ENCODE measurements at regions not wholly inside any gene's neighbourhood (a gene's known extent, or its start where the extent isn't known, plus 50 kb on each side); places are given as distances from the start of the nearest gene placed in this dataset.

- H3K27me3 ChIP-seq: no peaks in the 10 kb centered on the region
- no peaks in the 10 kb centered on the region for H3K4me1 ChIP-seq
- no peak for DNase-seq (ENCODE audit: low spot score in 2 of 2)
- H3K4me3 ChIP-seq: no peak overlapping the region
- TF ChIP-seq POLR2AphosphoS5 (IDR thresholded peaks at IDR 0.05) (no peak), POLR2A (IDR thresholded peaks at IDR 0.05) (no peak)
- TF ChIP-seq, protein P1, sequence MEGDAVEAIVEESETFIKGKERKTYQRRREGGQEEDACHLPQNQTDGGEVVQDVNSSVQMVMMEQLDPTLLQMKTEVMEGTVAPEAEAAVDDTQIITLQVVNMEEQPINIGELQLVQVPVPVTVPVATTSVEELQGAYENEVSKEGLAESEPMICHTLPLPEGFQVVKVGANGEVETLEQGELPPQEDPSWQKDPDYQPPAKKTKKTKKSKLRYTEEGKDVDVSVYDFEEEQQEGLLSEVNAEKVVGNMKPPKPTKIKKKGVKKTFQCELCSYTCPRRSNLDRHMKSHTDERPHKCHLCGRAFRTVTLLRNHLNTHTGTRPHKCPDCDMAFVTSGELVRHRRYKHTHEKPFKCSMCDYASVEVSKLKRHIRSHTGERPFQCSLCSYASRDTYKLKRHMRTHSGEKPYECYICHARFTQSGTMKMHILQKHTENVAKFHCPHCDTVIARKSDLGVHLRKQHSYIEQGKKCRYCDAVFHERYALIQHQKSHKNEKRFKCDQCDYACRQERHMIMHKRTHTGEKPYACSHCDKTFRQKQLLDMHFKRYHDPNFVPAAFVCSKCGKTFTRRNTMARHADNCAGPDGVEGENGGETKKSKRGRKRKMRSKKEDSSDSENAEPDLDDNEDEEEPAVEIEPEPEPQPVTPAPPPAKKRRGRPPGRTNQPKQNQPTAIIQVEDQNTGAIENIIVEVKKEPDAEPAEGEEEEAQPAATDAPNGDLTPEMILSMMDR (IDR thresholded peaks at IDR 0.05): no peak
- intact Hi-C loops (cut with DNase I; ENCODE audit: low total_unique reads): no loop called here
- H3K9me3 ChIP-seq: no peaks in the 10 kb centered on the region
- H3K27ac ChIP-seq: no peak overlapping the region
- no peaks in the 10 kb centered on the region for H3K36me3 ChIP-seq
These were observed 346.1 kb downstream of the DCDC2C start for GRCh38 chr2:4049463-4049862.

GRCh38 chr2:4053769-4054493 is 350.6 kb downstream of the DCDC2C start:
- intact Hi-C loops (cut with DNase I; ENCODE audit: low total_unique reads): no loop called here
- H3K4me1 ChIP-seq: no peaks in the 10 kb centered on the region
- H3K27me3 ChIP-seq: no peaks in the 10 kb centered on the region
- no peak for DNase-seq (ENCODE audit: low spot score in 2 of 2)
- TF ChIP-seq POLR2AphosphoS5 (IDR thresholded peaks at IDR 0.05) (no peak), POLR2A (IDR thresholded peaks at IDR 0.05) (no peak)
- TF ChIP-seq, protein P1 (IDR thresholded peaks at IDR 0.05): no peak
- no peak overlapping the region for H3K4me3 ChIP-seq
- H3K27ac ChIP-seq: no peak overlapping the region
- H3K36me3 ChIP-seq: no peaks in the 10 kb centered on the region
- H3K9me3 ChIP-seq: peaks cover 0 to under 1% of the 10 kb centered on the region in 2 donors

GRCh38 chr2:4066217-4066616 is 362.8 kb downstream of the DCDC2C start:
- TF ChIP-seq POLR2A (IDR thresholded peaks at IDR 0.05) (no peak), POLR2AphosphoS5 (IDR thresholded peaks at IDR 0.05) (no peak)
- TF ChIP-seq, protein P1 (IDR thresholded peaks at IDR 0.05): no peak
- no peaks in the 10 kb centered on the region for H3K4me1 ChIP-seq
- no peak overlapping the region for H3K27ac ChIP-seq
- H3K9me3 ChIP-seq: no peaks in the 10 kb centered on the region
- H3K27me3 ChIP-seq: no peaks in the 10 kb centered on the region
- no peak overlapping the region for H3K4me3 ChIP-seq
- DNase-seq (ENCODE audit: low spot score in 2 of 2): no peak
- H3K36me3 ChIP-seq: no peaks in the 10 kb centered on the region
- intact Hi-C loops (cut with DNase I; ENCODE audit: low total_unique reads): no loop called here

- no peaks in the 10 kb centered on the region for H3K27me3 ChIP-seq
- H3K4me3 ChIP-seq: no peak overlapping the region
- TF ChIP-seq, protein P1 (IDR thresholded peaks at IDR 0.05): no peak
- TF ChIP-seq POLR2AphosphoS5 (IDR thresholded peaks at IDR 0.05): no peak
- TF ChIP-seq POLR2A (IDR thresholded peaks at IDR 0.05): no peak
- intact Hi-C loops (cut with DNase I; ENCODE audit: low total_unique reads): no loop called here
- no peaks in the 10 kb centered on the region for H3K36me3 ChIP-seq
- no peaks in the 10 kb centered on the region for H3K9me3 ChIP-seq
- H3K4me1 ChIP-seq: no peaks in the 10 kb centered on the region
- H3K27ac ChIP-seq: no peak overlapping the region
- no peak for DNase-seq (ENCODE audit: low spot score in 2 of 2)
These were observed 369.7 kb downstream of the DCDC2C start for GRCh38 chr2:4073026-4073569.

DNA sequence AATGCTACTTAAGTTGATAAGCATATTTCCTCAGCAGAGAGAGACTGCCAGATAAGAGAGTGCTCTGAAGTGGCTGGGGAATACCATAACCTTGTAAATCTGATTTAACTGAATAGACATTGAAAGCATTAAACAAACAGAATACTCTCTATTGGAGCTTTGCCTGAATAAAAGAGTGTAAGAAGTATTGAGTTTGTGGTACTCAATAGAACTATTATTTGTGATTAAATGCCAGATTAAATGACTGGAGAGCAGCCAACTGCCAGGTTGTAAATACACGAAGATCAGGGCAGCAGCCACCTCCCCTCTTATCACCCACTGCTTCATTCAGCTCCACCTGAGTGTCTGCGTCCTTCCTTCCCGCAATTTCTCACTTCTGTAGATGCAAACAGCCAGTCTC is 373.6 kb downstream of the DCDC2C start:
- Histone ChIP-seq H3K9me3 (no peaks in the 10 kb centered on the region), H3K27ac (no peak overlapping the region), H3K4me3 (no peak overlapping the region), H3K4me1 (no peaks in the 10 kb centered on the region), H3K27me3 (no peaks in the 10 kb centered on the region), H3K36me3 (no peaks in the 10 kb centered on the region)
- no peak for DNase-seq (ENCODE audit: low spot score in 2 of 2)
- intact Hi-C loops (cut with DNase I; ENCODE audit: low total_unique reads): no loop called here
- TF ChIP-seq POLR2AphosphoS5 (IDR thresholded peaks at IDR 0.05) (no peak), POLR2A (IDR thresholded peaks at IDR 0.05) (no peak)
- TF ChIP-seq, protein P1 (IDR thresholded peaks at IDR 0.05): no peak

All from breast epithelium (tissue), 4 donors.